GM12878 (cell line): ENCODE measurements at regions not wholly inside any gene's neighbourhood (a gene's known extent, or its start where the extent isn't known, plus 50 kb on each side); places are given as distances from the start of the nearest gene placed in this dataset.

Experiments
- ATAC-seq: fragments of 200-7000 bp; cut with Tn5 transposase; 3 replicates; pipeline ENCODE4 v1.9.1; 2020; ENCODE audit warnings: mild to moderate bottlenecking, moderate library complexity
- BruUV-seq: library from RNA; stranded (reverse); fragments of 400-500 nt; replicated peaks from 2 replicates; lab custom pipeline; 2021; lab: Mats Ljungman, UMichigan
- CTCF ChIA-PET: fragments of 300-600 bp; sonication (Branson Sonifier 250); formaldehyde crosslinking; extraction: SDS; loops from one replicate; lab custom pipeline; 2021; ENCODE audit warnings: inconsistent platforms; lab: Yijun Ruan, JAX
- POLR2A ChIA-PET: fragments of 350-600 bp; formaldehyde crosslinking; extraction: SDS; loops from one replicate; lab custom pipeline; 2021; ENCODE audit warnings: inconsistent platforms; lab: Charles Lee
- RAD21 ChIA-PET: fragments of 300-600 bp; sonication (Branson Sonifier 250); formaldehyde crosslinking; loops from one replicate; lab custom pipeline; 2023; ENCODE audit warnings: antibody characterized with exemption; ENCODE audit not compliant: unreplicated experiment; lab: Charles Lee
- SMC1A ChIA-PET: fragments of 300-600 bp; sonication (Branson Sonifier 250); formaldehyde crosslinking; loops from one replicate; lab custom pipeline; 2023; ENCODE audit not compliant: unreplicated experiment, uncharacterized antibody; lab: Charles Lee
- DNase-seq: peaks from one replicate; pipeline ENCODE4 v3.0.0-alpha.2; 2011; ENCODE audit warnings: low read depth, low spot score
- FAIRE-seq: peaks from 3 replicates; lab custom pipeline; 2011; peaks lifted over from hg19 to GRCh38; lab: Jason Lieb, UNC
- H2AFZ ChIP-seq: 2 replicates; pipeline ENCODE4 v1.6.0; 2011; ENCODE audit warnings: low read depth, low read length, control low read depth; ENCODE audit not compliant: control insufficient read depth
- H3K27ac ChIP-seq: 2 replicates; pipeline ENCODE4 v1.5.1; 2011; ENCODE audit warnings: control low read depth; ENCODE audit not compliant: control insufficient read depth, insufficient read depth
- H3K27me3 ChIP-seq, 2 experiments: replicated peaks in 1 of 2; 2 replicates each; pipeline versions ENCODE4 v1.6.0 to v1.6.1; 2011; ENCODE audit warnings: low read length in 1 of 2; ENCODE audit not compliant: control insufficient read depth in 2 of 2, insufficient read depth in 2 of 2
- H3K36me3 ChIP-seq, 2 experiments: 2 replicates each; pipeline ENCODE4 v1.5.1; 2011; ENCODE audit warnings: low read length in 1 of 2; ENCODE audit not compliant: control insufficient read depth in 2 of 2, insufficient read depth in 2 of 2
- H3K4me1 ChIP-seq: 2 replicates; pipeline ENCODE4 v1.6.1; 2011; ENCODE audit warnings: mild to moderate bottlenecking, low read length, moderate library complexity, mixed read lengths; ENCODE audit not compliant: control insufficient read depth, insufficient read depth
- H3K4me2 ChIP-seq: 2 replicates; pipeline ENCODE4 v1.6.0; 2011; ENCODE audit warnings: control low read depth; ENCODE audit not compliant: control insufficient read depth, insufficient read depth
- H3K4me3 ChIP-seq: fragments of 200-600 bp; sonication (generic); 2 replicates; pipeline ENCODE4 v1.5.1; 2016
- H3K79me2 ChIP-seq: 2 replicates; pipeline ENCODE4 v1.6.0; 2011; ENCODE audit warnings: low read length; ENCODE audit not compliant: control insufficient read depth, insufficient read depth
- H3K9ac ChIP-seq: 2 replicates; pipeline ENCODE4 v1.8.0; 2011; ENCODE audit warnings: low read length, control low read depth, mixed read lengths; ENCODE audit not compliant: control insufficient read depth, insufficient read depth
- H3K9me3 ChIP-seq: replicated peaks from 3 replicates; pipeline ENCODE4 v1.5.1; 2011; ENCODE audit warnings: mild to moderate bottlenecking, low read length; ENCODE audit not compliant: control insufficient read depth, insufficient read depth
- H4K20me1 ChIP-seq: 2 replicates; pipeline ENCODE4 v1.6.0; 2011; ENCODE audit not compliant: control insufficient read depth, insufficient read depth
- ATF7 ChIP-seq: fragments of 450-650 bp; IDR thresholded peaks from 2 replicates; pipeline ENCODE4 v1.6.1; 2016; ENCODE audit warnings: low read depth, mild to moderate bottlenecking
- BCL11A ChIP-seq: IDR thresholded peaks from 2 replicates; pipeline ENCODE4 v1.6.1; 2011; ENCODE audit warnings: low read depth, low read length
- BCL3 ChIP-seq: IDR thresholded peaks from 2 replicates; pipeline ENCODE4 v1.6.1; 2011; ENCODE audit warnings: borderline replicate concordance, low read depth, mild to moderate bottlenecking, moderate library complexity, low read length; ENCODE audit not compliant: insufficient read depth, poor library complexity, severe bottlenecking
- BHLHE40 ChIP-seq, 2 experiments: fragments of 450-650 bp in 1 of 2; IDR thresholded peaks; 2 replicates each; pipeline ENCODE4 v1.6.1; 2011 to 2017; ENCODE audit warnings: low read depth in 2 of 2, borderline replicate concordance in 1 of 2, improper control_type of control experiment in 1 of 2, low read length in 1 of 2, mild to moderate bottlenecking in 1 of 2
- CHD4 ChIP-seq: fragments of 200-600 bp; sonication (generic); IDR thresholded peaks from 2 replicates; pipeline ENCODE4 v1.6.1; 2016; ENCODE audit warnings: mild to moderate bottlenecking
- IRF5 ChIP-seq: fragments of 450-650 bp; IDR thresholded peaks from 2 replicates; pipeline ENCODE4 v1.6.1; 2017; ENCODE audit warnings: borderline replicate concordance
- KDM1A ChIP-seq: fragments of 200-600 bp; sonication (generic); IDR thresholded peaks from 2 replicates; pipeline ENCODE4 v1.6.1; 2016; ENCODE audit warnings: borderline replicate concordance
- KLF5 ChIP-seq: fragments of 450-650 bp; IDR thresholded peaks from 2 replicates; pipeline ENCODE4 v1.6.1; 2014; ENCODE audit warnings: mild to moderate bottlenecking; ENCODE audit not compliant: partially characterized antibody
- MTA2 ChIP-seq: fragments of 450-650 bp; IDR thresholded peaks from 2 replicates; pipeline ENCODE4 v1.6.1; 2016; ENCODE audit warnings: low read depth, mild to moderate bottlenecking, moderate library complexity
- MYB ChIP-seq: fragments of 150-350 bp; IDR thresholded peaks from 2 replicates; pipeline ENCODE4 v1.6.1; 2014; ENCODE audit warnings: mild to moderate bottlenecking, low read depth, low read length, borderline replicate concordance
- MYC ChIP-seq: IDR thresholded peaks from 2 replicates; pipeline ENCODE4 v1.6.1; 2011; ENCODE audit warnings: mild to moderate bottlenecking, low read length, moderate library complexity, inconsistent platforms; ENCODE audit not compliant: insufficient read depth, insufficient replicate concordance, insufficient read length, severe bottlenecking
- POLR2A ChIP-seq: IDR thresholded peaks from 2 replicates; pipeline ENCODE4 v1.6.1; 2011; ENCODE audit warnings: low read depth, mild to moderate bottlenecking, low read length
- RAD21 ChIP-seq: IDR thresholded peaks from 2 replicates; pipeline ENCODE4 v1.6.1; 2011; ENCODE audit warnings: mild to moderate bottlenecking, low read depth, low read length, moderate library complexity; ENCODE audit not compliant: insufficient read depth
- SUPT20H ChIP-seq: IDR thresholded peaks from 2 replicates; pipeline ENCODE4 v1.6.1; 2011; ENCODE audit warnings: low read depth, mild to moderate bottlenecking, low read length, moderate library complexity, borderline replicate concordance; ENCODE audit not compliant: control insufficient read depth
- YY1 ChIP-seq: IDR thresholded peaks from 2 replicates; pipeline ENCODE4 v1.6.1; 2011; ENCODE audit warnings: low read depth, mild to moderate bottlenecking, low read length
- ZBED1 ChIP-seq: IDR thresholded peaks from 2 replicates; pipeline ENCODE4 v1.6.1; 2016; ENCODE audit warnings: borderline replicate concordance
- ZNF207 ChIP-seq: fragments of 450-650 bp; IDR thresholded peaks from 2 replicates; pipeline ENCODE4 v1.6.1; 2014; ENCODE audit warnings: antibody characterized with exemption, mild to moderate bottlenecking, borderline replicate concordance
- WGBS: methylation state at CpG from one replicate; pipeline ENCODE4 v1.1.6; 2016; ENCODE audit warnings: low lambda C conversion rate; ENCODE audit not compliant: insufficient replicate concordance, insufficient coverage; ENCODE audit errors: missing lambda C conversion rate; 5-methylcytosine and 5-hydroxymethylcytosine counted together
- in situ Hi-C: fragments of 300-500 bp; cut with MboI; formaldehyde crosslinking; loops from 9 replicates; pipeline ENCODE4 v1.14.3; 2018; ENCODE audit warnings: mixed read lengths
- intact Hi-C: fragments of 100-400 bp; cut with micrococcal nuclease; formaldehyde crosslinking; loops from one replicate; pipeline ENCODE4 v1.14.2; 2022; ENCODE audit not compliant: unreplicated experiment

GRCh38 chr4:171376724-171377123, 436.5 kb upstream of the GALNTL6 start:
- TF ChIP-seq KDM1A (no peak), MYB (no peak), KLF5 (no peak), POLR2A (no peak), BCL11A (no peak), YY1 (no peak), SUPT20H (no peak), ATF7 (no peak), BCL3 (no peak), RAD21 (no peak), ZNF207 (no peak), MYC (no peak), CHD4 (no peak), IRF5 (no peak), BHLHE40 (IDR thresholded peaks at IDR 0.05; ENCODE audit: borderline replicate concordance in 1 of 2, low read depth in 2 of 2, low read length in 1 of 2) (no peak), ZBED1 (no peak), MTA2 (no peak)
- in situ Hi-C loops (no loop called here), intact Hi-C loops (no loop called here)
- Histone ChIP-seq H2AFZ (no peak overlapping the region), H3K9ac (no peak overlapping the region), H3K4me1 (no peaks in the 10 kb centered on the region), H3K4me3 (no peak overlapping the region), H3K4me2 (no peak overlapping the region), H3K9me3 (no peaks in the 10 kb centered on the region), H3K79me2 (no peaks in the 10 kb centered on the region), H4K20me1 (no peaks in the 10 kb centered on the region), H3K36me3 (no peaks in the 10 kb centered on the region), H3K27ac (no peak overlapping the region), H3K27me3 (no peaks in the 10 kb centered on the region)
- no TSS peak for BruUV-seq
- CTCF ChIA-PET, result no interaction called here
- 56% methylated on average over 1 of the region's 1 CpG for WGBS
- SMC1A ChIA-PET, result no interaction called here
- POLR2A ChIA-PET, result no interaction called here
- ATAC-seq, result no peak
- RAD21 ChIA-PET, result no interaction called here
- no peak for DNase-seq
- FAIRE-seq, result no peak
